Fibroblast of peridontal ligament (primary cell): ENCODE measurements at regions not wholly inside any gene's neighbourhood (a gene's known extent, or its start where the extent isn't known, plus 50 kb on each side); places are given as distances from the start of the nearest gene placed in this dataset.
A peak's percentile ranks its signal among the peaks of the same experiment; 100 is the strongest.
"Not testable (repeated sequence)": the region's sequence is repeated elsewhere in the genome, so short reads cannot be mapped to it uniquely, and the experiment has no call there.

Experiments used
- DNase-seq: peaks from one replicate; pipeline ENCODE4 v3.0.0-alpha.2; 2010; ENCODE audit errors: extremely low read depth

- no peak for DNase-seq
Observed at GRCh38 chr2:175755656-175756386, 246.2 kb downstream of the LNPK start.

- no peak for DNase-seq
Observed at GRCh38 chr2:175755169-175755568, 246.9 kb downstream of the LNPK start.

GRCh38 chr2:175750195-175750594, 251.9 kb downstream of the LNPK start:
- no peak for DNase-seq

- DNase-seq: no peak
Observed at GRCh38 chr2:175745911-175746310, 256.2 kb downstream of the LNPK start.

- DNase-seq: no peak
Observed at GRCh38 chr2:175744000-175744399, 258.1 kb downstream of the LNPK start.

- DNase-seq: no peak
Observed at GRCh38 chr2:175743011-175743410, 259.1 kb downstream of the LNPK start.

GRCh38 chr2:175742367-175742766, 259.7 kb downstream of the LNPK start:
- peak; percentile 14 for DNase-seq

- DNase-seq: no peak
Observed at GRCh38 chr2:175741164-175741563, 260.9 kb downstream of the LNPK start.

GRCh38 chr2:175737722-175738361, 264.2 kb downstream of the LNPK start:
- DNase-seq: no peak

GRCh38 chr2:175734686-175735085, 267.4 kb downstream of the LNPK start:
- no peak for DNase-seq

- no peak for DNase-seq
Observed at GRCh38 chr2:175732531-175732930, 269.5 kb downstream of the LNPK start.

- DNase-seq: no peak
Observed at GRCh38 chr2:175730050-175730449, 272.0 kb downstream of the LNPK start.

GRCh38 chr2:175729049-175729706, 272.9 kb downstream of the LNPK start:
- DNase-seq: no peak

GRCh38 chr2:175728032-175728431, 274.0 kb downstream of the LNPK start:
- DNase-seq: no peak

- DNase-seq: peak; percentile 25
Observed at GRCh38 chr2:175726223-175726622, 275.8 kb downstream of the LNPK start.

- no peak for DNase-seq
Observed at GRCh38 chr2:175709248-175709647, 292.8 kb downstream of the LNPK start.

GRCh38 chr2:175707322-175707721, 294.7 kb downstream of the LNPK start:
- DNase-seq: no peak

GRCh38 chr2:175704568-175704967, 297.5 kb downstream of the LNPK start:
- not testable (repeated sequence) for DNase-seq

GRCh38 chr2:175698061-175698460, 304.0 kb downstream of the LNPK start:
- DNase-seq: no peak

GRCh38 chr2:175690113-175690837, 311.8 kb downstream of the LNPK start:
- peak; percentile 87 for DNase-seq

- DNase-seq: no peak
Observed at GRCh38 chr2:175688243-175688642, 313.8 kb downstream of the LNPK start.

- no peak for DNase-seq
Observed at GRCh38 chr2:175687465-175687864, 314.6 kb downstream of the LNPK start.
